ENCODE measurements at regions not wholly inside any gene's neighbourhood (a gene's known extent, or its start where the extent isn't known, plus 50 kb on each side); places are given as distances from the start of the nearest gene placed in this dataset.

- TF ChIP-seq, protein P1, sequence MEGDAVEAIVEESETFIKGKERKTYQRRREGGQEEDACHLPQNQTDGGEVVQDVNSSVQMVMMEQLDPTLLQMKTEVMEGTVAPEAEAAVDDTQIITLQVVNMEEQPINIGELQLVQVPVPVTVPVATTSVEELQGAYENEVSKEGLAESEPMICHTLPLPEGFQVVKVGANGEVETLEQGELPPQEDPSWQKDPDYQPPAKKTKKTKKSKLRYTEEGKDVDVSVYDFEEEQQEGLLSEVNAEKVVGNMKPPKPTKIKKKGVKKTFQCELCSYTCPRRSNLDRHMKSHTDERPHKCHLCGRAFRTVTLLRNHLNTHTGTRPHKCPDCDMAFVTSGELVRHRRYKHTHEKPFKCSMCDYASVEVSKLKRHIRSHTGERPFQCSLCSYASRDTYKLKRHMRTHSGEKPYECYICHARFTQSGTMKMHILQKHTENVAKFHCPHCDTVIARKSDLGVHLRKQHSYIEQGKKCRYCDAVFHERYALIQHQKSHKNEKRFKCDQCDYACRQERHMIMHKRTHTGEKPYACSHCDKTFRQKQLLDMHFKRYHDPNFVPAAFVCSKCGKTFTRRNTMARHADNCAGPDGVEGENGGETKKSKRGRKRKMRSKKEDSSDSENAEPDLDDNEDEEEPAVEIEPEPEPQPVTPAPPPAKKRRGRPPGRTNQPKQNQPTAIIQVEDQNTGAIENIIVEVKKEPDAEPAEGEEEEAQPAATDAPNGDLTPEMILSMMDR (IDR thresholded peaks at IDR 0.05), result no peak
- no peak for TF ChIP-seq POLR2AphosphoS5 (IDR thresholded peaks at IDR 0.05)
- TF ChIP-seq POLR2A (IDR thresholded peaks at IDR 0.05), result no peak
These were observed 136.4 kb downstream of the BUD13 start for GRCh38 chr11:116636341-116636929.
